ENCODE measurements at regions not wholly inside any gene's neighbourhood (a gene's known extent, or its start where the extent isn't known, plus 50 kb on each side); places are given as distances from the start of the nearest gene placed in this dataset.
"Not testable (repeated sequence)": the region's sequence is repeated elsewhere in the genome, so short reads cannot be mapped to it uniquely, and the experiment has no call there.

- no peak for DNase-seq (ENCODE audit: low read depth)
Observed at GRCh38 chr16:85528528-85529387, 84.4 kb upstream of the GSE1 start.

- DNase-seq (ENCODE audit: low read depth) = no peak
Observed at GRCh38 chr16:85529489-85530369, 83.4 kb upstream of the GSE1 start.

GRCh38 chr16:85530370-85530739, 82.8 kb upstream of the GSE1 start:
- DNase-seq (ENCODE audit: low read depth) = no peak

- DNase-seq (ENCODE audit: low read depth) = no peak
Observed at GRCh38 chr16:85531516-85531915, 81.6 kb upstream of the GSE1 start.

GRCh38 chr16:85532147-85532546, 81.0 kb upstream of the GSE1 start:
- no peak for DNase-seq (ENCODE audit: low read depth)

- DNase-seq (ENCODE audit: low read depth) = not testable (repeated sequence)
Observed at GRCh38 chr16:85533593-85533992, 79.5 kb upstream of the GSE1 start.

- DNase-seq (ENCODE audit: low read depth) = no peak
Observed at GRCh38 chr16:85534536-85535351, 78.4 kb upstream of the GSE1 start.

GRCh38 chr16:85535352-85536072, 77.6 kb upstream of the GSE1 start:
- DNase-seq (ENCODE audit: low read depth) = no peak

- DNase-seq (ENCODE audit: low read depth) = no peak
Observed at GRCh38 chr16:85536073-85536410, 77.1 kb upstream of the GSE1 start.

- no peak for DNase-seq (ENCODE audit: low read depth)
Observed at GRCh38 chr16:85536411-85537330, 76.5 kb upstream of the GSE1 start.

GRCh38 chr16:85537331-85537788, 75.8 kb upstream of the GSE1 start:
- no peak for DNase-seq (ENCODE audit: low read depth)

GRCh38 chr16:85537795-85538401, 75.2 kb upstream of the GSE1 start:
- no peak for DNase-seq (ENCODE audit: low read depth)

- no peak for DNase-seq (ENCODE audit: low read depth)
Observed at GRCh38 chr16:85539084-85539483, 74.0 kb upstream of the GSE1 start.

- DNase-seq (ENCODE audit: low read depth) = no peak
Observed at GRCh38 chr16:85539629-85540291, 73.4 kb upstream of the GSE1 start.

GRCh38 chr16:85541181-85541580, 71.9 kb upstream of the GSE1 start:
- no peak for DNase-seq (ENCODE audit: low read depth)

- no peak for DNase-seq (ENCODE audit: low read depth)
Observed at GRCh38 chr16:85541619-85541979, 71.5 kb upstream of the GSE1 start.

- DNase-seq (ENCODE audit: low read depth) = no peak
Observed at GRCh38 chr16:85541980-85542900, 70.9 kb upstream of the GSE1 start.

GRCh38 chr16:85543536-85543935, 69.6 kb upstream of the GSE1 start:
- DNase-seq (ENCODE audit: low read depth) = no peak

Measured in stimulated activated CD8-positive, alpha-beta memory T cell treated with anti-CD3 and anti-CD28 coated beads, Interleukin-7, amount 100 ng/mL, for 24 hours (primary cell).